ENCODE measurements at regions not wholly inside any gene's neighbourhood (a gene's known extent, or its start where the extent isn't known, plus 50 kb on each side); places are given as distances from the start of the nearest gene placed in this dataset.

- TF ChIP-seq CTCF (IDR thresholded peaks at IDR 0.05): no peak
- TF ChIP-seq POLR2A (IDR thresholded peaks at IDR 0.05): no peak
Measured at GRCh38 chr14:87170179-87170578, 822.8 kb downstream of the GALC start.

All from adrenal gland (tissue), 5 donors.